Esophagus squamous epithelium (tissue), 4 donors: ENCODE measurements at regions not wholly inside any gene's neighbourhood (a gene's known extent, or its start where the extent isn't known, plus 50 kb on each side); places are given as distances from the start of the nearest gene placed in this dataset.

Source experiments
- POLR2A ChIP-seq, 4 donors: fragments of 450-650 bp; IDR thresholded peaks; one replicate each; pipeline ENCODE4 v1.6.1; 2017; ENCODE audit warnings: antibody characterized with exemption in 4 of 4, mild to moderate bottlenecking in 4 of 4, moderate library complexity in 3 of 4
- TF ChIP-seq, protein P1 (sequence below), 6 experiments: fragments of 450-650 bp in 4 of 6; fragments of 200-600 bp in 2 of 6; sonication (generic) in 2 of 6; IDR thresholded peaks; one replicate each; pipeline ENCODE4 v1.5.1; 2016 to 2019; ENCODE audit warnings: antibody characterized with exemption in 6 of 6, mild to moderate bottlenecking in 4 of 6, moderate library complexity in 4 of 6

DNA sequence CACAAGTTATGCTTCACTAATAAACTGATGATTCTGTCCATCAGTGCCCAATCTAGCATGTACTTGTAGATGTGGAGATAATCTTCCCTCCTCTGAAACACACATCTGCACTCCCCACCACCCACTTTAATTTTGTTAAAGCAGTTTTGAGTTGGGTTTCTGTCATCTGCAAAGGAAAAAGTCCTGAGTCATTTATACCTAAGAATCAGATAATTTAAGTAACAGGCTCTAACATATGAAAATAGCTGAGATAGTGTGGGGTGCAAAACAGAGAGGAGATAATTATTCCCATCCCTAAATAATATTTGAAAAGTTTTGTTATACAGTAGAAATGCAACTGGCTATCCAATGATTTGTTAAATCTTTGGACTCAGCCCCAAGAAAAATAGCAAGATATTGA is 67.7 kb upstream of the ALOX12 start:
- no peak for TF ChIP-seq POLR2A (IDR thresholded peaks at IDR 0.05)
- TF ChIP-seq, protein P1, sequence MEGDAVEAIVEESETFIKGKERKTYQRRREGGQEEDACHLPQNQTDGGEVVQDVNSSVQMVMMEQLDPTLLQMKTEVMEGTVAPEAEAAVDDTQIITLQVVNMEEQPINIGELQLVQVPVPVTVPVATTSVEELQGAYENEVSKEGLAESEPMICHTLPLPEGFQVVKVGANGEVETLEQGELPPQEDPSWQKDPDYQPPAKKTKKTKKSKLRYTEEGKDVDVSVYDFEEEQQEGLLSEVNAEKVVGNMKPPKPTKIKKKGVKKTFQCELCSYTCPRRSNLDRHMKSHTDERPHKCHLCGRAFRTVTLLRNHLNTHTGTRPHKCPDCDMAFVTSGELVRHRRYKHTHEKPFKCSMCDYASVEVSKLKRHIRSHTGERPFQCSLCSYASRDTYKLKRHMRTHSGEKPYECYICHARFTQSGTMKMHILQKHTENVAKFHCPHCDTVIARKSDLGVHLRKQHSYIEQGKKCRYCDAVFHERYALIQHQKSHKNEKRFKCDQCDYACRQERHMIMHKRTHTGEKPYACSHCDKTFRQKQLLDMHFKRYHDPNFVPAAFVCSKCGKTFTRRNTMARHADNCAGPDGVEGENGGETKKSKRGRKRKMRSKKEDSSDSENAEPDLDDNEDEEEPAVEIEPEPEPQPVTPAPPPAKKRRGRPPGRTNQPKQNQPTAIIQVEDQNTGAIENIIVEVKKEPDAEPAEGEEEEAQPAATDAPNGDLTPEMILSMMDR (IDR thresholded peaks at IDR 0.05), result no peak
